HG03521 (cell line): ENCODE measurements at regions not wholly inside any gene's neighbourhood (a gene's known extent, or its start where the extent isn't known, plus 50 kb on each side); places are given as distances from the start of the nearest gene placed in this dataset.

Source experiments
- ATAC-seq: cut with Tn5 transposase; IDR thresholded peaks from one replicate; pipeline ENCODE4 v1.9.1; 2021; ENCODE audit warnings: mild to moderate bottlenecking, moderate library complexity; ENCODE audit not compliant: unreplicated experiment

DNA sequence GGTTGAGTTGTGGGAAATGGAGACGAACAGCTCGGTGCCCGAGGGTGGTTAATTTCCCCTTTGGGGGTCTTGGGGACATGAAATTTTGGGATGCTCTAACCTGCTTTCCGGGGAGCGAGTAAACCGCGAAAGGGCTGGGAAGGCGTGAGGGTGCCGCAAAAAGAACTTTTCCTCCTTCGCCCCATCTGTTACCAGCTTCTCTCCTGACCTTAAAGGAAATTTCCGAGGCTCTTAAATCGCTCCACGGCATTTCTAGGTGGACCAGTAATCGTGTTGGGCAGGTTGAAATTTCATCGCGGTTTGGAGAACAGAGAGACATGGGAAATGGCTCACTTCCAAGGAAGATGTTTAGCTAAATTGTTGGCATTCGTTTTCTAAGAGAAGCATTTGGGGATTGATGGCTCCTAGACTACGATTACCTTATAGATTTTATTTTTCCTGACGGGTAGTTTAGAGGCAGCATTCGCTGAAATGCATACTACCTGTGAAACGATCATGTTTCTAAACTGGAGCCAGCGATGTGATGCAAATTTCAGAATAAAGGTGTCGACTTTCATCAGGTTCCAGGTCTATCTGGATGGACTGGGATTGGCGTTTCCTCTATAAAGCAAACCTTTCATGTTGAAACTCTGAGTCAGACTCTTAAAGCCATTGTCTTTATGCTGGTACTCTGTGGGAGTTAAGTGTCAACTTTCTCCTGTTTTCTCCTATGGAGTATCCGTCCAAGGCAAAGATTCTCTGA lies 414.5 kb downstream of the PCNX1 start:
- ATAC-seq: no peak

DNA sequence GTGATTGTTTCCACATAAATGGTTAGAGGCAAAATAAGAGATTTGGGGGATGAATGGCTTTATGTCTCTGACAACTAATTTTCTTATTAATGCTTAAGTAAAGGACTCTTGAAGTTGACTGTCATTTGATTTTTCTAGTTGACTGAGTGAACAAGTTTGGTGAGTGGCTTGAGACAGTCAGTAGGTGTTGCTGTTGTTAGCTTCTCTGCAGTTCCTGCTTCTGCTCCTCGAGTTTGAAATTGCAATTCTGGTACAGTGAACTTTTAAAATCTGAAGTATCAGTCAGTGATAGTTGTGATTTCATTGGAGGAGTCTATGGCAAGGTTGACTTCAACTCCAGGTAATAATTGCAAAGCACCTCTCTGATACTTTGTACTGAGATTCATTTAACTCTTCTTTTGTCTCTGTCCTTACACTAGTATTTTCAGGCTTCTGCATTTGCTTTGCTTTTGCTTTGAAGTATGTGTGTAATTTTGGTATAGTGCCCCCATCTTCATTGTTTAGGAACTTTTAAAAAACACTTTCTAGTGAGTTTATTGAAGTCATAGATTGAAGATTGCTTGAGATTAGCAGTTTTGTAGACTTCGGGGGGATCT lies 415.5 kb downstream of the PCNX1 start:
- no peak for ATAC-seq

DNA sequence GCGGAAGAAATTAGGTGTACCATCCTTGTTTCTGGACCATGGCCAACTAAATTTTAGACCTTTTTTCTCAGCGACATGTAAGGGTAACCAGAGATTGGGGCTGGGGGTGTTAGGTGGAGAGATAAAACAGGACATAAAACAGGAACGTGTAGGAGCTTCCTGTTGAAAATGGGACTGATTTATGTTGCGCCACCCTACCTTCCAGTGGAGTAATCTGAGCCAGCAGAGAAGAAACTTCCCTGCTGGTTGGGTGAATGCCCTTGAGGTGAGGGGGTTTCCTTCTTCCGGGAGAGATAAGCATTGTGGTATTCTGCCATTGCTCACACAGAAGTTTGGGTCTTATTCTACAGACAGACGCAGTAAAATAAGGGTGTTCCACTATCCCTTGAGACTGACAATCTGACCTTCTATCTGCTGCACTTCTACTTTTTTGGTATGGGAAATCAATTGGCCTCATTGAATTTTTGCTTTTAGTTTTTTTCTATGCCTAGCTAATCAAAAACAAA lies 417.6 kb downstream of the PCNX1 start:
- ATAC-seq: no peak

DNA sequence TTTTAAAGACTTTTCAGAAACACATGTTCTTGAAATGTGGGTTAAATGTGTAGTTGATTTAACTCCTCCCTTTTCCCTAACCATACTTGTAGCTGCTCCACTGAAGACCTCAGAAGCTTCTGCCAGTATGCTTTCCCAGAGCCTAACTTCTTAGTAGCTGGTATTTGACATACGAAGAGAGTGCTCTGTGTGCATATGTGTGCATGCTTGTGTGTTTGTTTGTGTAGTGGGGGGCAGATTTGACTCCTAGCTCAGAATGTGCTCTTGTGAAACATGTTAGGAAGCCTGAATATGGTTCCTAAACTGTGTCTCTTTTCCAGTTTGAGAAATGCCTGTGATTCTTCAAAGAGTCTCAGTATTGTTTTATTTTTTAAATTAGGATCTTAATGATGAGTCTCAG lies 420.4 kb downstream of the PCNX1 start:
- ATAC-seq: no peak

DNA sequence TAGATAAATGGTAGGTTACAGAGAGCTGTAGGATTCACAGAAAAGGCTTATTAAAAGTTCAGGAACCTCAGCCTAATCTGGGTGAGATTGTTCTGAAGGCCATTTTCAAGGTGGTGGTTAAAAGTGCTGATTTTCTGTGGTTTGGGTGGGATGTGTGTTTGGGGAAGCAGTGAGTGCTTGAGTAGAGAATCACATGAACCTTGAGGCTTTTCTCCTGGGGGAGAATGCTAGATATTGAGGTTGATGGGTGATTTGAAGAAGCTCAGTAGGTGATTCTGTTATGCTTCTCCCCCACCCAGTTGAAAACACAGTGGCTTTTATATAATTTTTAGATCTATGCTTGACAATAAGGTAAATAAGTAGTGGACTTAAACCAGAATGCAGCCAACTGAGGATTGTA lies 420.9 kb downstream of the PCNX1 start:
- no peak for ATAC-seq

DNA sequence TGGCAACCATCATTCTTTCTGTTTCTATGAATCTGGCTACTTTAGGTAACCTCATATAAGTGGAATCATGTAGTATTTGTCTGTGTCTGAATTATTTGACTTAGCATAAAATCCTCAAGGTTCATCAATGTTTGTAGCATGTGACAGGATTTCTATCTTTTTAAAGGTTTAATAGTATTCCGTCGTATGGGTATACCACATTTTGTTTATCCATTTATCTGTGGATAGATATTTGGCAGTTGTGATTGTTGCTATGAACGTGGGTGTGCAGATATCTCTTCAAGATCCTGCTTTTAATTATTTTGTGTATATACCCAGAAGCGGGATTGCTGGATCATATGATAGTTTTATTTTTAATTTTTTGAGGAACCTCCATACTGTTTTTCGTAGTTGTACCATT lies 421.7 kb downstream of the PCNX1 start:
- ATAC-seq: no peak

DNA sequence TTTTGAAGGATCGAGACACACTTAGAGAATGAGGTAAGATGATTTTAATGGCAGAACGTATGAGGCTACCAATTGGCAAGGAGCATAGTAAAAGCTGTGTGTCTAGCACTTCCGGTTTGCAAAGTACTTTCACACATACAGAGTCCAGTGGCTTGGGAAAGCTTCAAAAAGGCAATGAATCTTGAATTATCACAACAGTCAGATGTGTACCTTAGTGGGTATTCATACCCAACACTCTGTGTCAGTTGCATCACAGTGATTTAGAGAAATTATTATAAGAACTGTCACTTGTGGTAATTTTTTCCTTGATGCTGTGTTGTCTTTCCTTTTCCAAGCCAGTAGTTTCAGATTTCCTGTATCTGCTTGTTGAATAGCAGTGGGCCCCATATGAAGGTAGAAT lies 424.1 kb downstream of the PCNX1 start:
- no peak for ATAC-seq

DNA sequence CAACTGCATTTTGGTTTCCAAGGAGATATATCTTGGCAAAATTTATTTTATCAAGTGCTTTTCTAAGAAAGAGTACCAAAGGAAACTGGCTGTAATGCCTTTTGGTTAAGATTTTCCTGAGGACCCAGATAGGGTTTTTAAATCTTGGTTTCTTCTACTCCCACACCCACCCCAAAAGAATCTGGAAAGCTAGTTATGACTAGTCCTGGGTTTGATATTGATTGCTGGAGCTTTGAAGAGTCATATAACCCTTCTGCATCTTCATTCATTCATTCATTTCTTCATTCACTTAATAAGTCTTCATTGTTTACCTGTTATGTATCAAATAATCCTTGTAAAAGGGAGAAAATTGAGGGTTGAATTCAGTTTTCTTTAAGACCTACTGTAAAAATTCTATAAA lies 425.2 kb downstream of the PCNX1 start:
- ATAC-seq: no peak

DNA sequence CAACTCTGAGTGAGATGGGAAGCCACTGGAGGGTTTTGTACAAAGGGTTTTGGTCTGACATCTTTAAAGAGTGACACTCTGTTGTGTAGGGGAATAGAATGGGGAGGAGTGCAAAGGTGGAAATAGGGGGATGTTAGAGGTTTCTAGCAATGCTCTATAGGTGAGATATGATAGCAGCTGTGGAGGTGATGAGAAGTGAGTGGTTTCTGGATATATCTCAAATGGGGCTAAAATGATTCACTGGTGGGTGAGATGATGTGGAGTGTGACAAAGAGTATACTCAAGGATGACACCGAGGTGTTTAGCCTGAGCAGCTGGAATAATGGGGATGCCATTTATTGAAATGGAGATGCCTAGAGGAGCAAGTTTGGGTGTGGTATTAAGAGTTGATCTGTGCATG lies 426.4 kb downstream of the PCNX1 start:
- no peak for ATAC-seq

DNA sequence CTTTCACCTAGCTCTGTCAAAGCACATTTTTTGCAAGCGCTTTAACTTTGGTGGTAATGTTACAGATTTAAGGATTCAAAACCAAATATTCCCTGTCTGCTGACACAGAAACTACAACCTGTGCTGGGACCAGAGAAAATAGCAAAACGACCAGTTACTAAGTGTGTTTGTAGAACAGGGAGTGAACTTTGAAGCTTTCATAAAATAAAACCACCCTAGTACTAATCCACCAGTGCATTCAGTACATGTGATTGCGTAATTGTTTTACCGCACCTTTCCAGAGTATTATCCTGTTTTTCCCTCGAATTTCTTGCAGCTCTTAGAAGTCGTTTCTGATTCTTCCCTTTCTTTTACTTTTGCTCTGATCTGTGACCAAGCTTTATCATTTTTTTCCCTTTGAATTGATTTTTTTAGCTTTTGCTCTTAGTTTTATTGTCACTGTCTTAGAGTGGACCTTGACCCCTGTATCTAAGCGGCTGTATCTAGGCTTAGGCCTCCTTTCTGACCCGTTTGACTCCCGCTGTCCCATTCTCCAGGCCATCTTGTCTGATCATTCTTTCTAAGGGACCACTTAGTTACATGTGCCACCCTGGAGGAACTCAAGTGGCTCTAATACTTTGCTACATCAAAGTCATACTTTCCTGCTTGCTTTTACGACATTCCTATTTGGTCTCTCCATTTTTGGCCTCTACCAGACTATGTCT lies 429.4 kb downstream of the PCNX1 start:
- no peak for ATAC-seq

DNA sequence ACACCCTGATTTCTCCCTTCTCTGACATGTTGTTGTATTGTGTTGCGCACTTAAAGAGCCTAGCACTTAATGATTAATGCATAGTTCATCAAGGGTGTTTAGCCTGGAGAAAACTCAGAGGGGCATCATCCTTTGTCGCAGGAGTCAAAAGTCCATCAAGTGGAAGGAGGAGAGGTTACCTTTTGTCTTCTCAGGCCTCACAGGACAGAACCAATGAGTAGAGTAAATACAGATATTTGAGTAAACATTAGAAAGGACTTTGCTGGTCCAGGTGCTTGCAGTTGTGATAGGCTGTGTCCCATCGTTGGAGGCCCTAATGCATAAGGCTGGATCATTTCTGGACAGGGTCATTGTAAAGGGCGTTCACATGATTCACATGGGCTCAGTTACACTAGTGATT lies 430.9 kb downstream of the PCNX1 start:
- no peak for ATAC-seq

DNA sequence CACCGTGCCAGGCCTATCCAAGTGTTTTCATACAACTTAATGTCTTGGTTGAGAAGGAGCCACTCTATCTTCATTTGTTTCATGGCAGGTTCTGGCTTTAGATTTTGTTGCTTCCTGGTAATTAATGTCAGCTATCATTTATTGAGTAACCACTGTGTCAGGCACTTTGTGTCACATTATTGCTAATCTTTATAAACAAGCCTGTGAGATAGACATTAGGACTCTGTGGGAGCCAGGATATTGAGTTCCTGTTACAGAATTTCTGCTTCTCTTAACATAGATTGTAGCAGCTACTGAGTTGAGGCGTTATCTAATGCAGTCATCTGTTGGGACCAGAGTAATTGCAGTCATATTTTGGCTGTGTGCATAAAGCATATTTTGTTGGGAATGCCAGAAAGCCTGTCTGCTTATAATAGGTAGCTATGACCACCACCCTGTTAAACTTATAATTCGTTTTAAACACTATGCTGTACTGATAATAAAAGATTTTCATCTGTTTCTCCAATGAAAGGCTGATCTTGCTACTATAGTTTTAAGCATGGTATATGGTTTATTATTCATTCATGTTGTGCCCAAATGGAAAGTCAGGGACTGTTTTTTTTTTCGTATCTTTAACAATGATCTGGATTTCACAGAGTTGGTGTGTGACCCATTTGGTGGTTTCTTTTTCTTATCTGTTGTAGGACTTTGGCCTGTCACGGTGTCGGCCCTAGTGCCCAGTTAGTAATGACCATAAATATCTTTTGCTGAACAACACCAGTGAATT lies 432.6 kb downstream of the PCNX1 start:
- ATAC-seq: no peak

DNA sequence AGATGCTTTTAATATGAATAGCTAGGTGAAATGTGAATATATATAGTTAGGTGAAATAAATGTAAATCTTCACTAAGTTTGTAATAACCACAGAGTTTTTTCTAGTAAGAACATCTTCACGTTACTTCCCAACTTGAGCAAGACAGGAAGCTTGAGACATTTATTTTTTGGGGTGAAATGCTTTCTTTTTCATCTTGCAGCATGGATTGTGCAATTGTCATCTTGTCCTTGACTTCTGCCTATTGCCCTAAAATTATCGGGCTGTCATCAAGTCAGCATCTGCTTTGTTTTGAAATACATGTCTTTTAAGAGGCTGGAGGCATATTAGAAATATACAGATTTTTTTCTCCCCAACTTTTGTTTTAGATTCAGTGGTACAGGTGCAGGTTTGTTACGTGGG lies 433.9 kb downstream of the PCNX1 start:
- no peak for ATAC-seq

DNA sequence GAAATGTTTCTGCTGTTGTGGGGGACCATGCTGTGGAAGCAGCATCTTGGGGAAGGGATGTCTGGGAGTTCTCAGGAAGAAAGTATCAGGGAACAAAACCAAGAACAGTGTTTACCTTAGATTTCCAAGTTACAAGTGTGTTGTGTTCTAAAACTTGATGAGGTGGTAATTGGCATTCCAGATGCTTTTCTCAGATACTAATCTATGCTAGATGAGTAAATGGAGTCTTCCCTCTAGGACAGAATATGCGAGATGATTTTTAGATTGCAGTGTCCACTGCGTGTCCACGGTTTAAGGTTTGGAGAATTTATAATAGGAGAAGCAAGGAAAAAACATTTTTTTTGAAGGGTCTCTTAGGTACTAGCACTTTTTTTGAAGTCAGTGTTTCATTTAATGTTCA lies 436.5 kb downstream of the PCNX1 start:
- ATAC-seq: no peak

DNA sequence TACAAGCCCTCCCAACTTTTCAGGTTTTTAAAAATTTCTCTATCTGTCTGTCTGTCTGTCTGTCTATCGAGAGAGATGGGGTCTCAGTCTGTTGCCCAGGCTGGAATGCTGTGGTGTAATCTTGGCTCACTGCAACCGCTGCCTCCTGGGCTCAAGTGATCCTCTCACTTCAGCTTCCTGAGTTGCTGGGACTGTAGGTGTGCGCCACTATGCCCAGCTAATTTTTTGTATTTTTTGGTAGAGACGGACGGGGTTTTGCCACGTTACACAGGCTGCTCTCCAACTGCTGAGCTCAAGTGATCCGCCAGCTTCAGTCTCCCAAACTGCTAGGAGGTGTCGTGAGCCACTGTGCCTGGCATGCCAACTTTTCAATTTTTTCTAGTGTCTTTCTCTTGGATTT lies 437.2 kb downstream of the PCNX1 start:
- ATAC-seq: no peak

DNA sequence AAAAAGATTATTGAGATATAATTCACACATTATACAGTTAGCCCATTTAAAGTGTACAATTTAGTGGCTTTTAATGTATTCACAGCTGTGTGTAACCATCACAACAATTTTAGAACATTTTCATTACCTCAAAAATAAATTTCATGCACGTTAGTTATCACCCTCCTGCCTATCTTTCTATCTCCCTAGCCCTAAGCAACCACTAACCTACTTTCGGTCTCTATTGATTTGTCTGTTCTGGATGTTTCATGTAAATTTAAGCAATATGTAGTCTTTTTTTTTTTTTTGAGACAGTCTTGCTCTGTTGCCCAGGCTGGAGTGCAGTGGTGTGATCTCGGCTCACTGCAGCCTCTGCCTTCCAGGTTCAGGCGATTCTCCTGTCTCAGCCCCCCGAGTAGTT lies 439.4 kb downstream of the PCNX1 start:
- ATAC-seq: no peak

DNA sequence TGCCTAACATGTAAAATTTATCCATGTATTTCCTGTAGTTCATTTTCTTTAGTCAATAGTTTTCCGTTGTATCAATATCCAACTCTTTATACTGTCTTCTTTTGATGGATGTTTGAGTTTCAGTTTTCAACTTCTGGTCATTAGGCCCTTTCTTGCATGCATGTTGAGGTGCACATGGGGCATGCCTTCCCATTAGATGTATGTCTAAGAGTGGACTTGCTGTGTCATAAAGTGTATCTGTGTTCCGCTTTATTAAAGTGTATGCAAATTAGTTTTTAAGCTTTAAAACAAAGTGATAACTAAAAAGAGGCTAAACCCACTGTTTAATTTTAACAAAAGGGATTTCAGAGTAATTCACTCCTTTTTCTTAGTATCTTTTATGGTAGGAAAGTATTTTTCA lies 441.1 kb downstream of the PCNX1 start:
- no peak for ATAC-seq

DNA sequence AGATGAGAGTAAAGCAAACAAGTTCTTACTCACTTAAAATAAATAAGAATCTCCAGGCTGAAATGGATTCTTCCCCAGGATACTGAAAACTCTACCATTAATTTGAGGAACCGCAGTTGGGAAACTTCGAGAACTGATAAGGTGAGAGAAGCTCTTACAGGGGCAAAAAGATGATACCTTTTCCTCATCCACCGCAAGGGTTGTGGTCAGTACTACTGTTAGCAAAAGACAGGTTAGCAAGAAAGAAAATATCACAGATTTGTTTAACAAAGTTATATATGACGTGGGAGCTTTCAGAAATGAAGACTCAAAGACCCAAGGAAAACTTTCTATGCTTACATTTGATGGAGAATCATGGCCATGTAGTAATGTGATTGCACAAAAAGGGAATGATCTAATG lies 441.6 kb downstream of the PCNX1 start:
- no peak for ATAC-seq

DNA sequence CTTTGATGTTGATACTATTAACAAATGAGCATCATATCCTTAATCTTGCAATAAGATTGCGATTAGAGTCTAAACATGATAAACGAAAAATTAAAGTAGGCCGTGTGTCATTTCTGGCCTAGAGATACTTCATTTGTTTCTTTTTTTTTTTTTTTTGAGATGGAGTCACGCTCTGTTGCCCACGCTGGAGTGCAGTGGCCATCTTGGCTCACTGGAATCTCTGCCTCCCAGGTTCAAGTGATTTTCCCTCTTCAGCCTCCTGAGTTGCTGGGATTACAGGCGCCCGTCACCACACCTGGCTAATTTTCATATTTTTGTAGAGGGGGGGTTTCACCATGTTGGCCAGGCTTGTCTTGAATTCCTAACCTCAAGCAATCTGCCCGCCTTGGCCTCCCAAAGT lies 446.9 kb downstream of the PCNX1 start:
- no peak for ATAC-seq

DNA sequence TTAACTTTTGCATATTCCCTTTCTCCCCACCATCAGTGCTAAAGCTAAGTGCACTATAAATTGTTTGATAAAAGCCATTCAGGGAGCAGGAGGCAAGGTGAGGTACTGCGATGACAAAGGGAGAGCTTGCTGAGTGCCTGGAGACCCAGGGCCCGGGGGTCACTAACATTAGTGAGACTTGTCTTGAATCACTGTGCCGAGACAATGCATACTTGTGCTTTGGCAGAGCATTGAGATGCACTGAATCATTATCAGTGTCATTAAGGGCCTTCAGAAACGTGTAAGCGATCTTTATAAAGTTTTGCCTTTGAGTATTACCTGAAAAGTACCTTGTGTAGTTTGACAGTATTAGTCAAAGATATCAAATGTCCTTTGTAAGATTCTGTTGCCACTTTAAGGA lies 447.5 kb downstream of the PCNX1 start:
- no peak for ATAC-seq
